ENCODE measurements at regions not wholly inside any gene's neighbourhood (a gene's known extent, or its start where the extent isn't known, plus 50 kb on each side); places are given as distances from the start of the nearest gene placed in this dataset.

GRCh38 chr4:127048376-127049044 lies 584.2 kb upstream of the INTU start:
- TF ChIP-seq Cebpa-rat (IDR thresholded peaks at IDR 0.05), result no peak
- Histone ChIP-seq H3K4me3 (no peak overlapping the region), H4K20me1 (no peaks in the 10 kb centered on the region), H3K27me3 (no peaks in the 10 kb centered on the region), H3K27ac (no peak overlapping the region), H3K36me3 (no peaks in the 10 kb centered on the region), H3K4me1 (no peaks in the 10 kb centered on the region), H3K4me2 (no peak overlapping the region), H3K9ac (no peak overlapping the region), H3K9me3 (no peaks in the 10 kb centered on the region)

DNA sequence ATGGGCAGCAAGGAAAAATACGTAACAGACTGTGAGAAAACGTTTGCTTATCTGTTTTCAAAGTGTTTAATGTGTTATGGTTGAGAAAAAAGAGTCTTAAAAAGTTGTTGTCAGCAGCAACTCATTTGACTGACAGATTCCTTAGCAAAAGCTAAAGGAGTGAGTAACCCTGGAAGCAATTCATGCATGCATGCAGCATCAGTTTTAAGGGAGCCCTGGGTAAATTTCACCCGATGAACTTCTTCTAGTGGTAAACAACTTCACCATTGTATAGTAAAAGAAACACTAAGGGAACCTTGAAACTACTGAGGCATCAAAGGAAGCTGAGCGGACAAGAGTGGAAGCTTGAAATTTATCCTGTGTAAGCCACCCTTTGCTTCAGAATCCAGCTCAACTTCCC lies 583.2 kb upstream of the INTU start:
- Histone ChIP-seq H3K27ac (no peak overlapping the region), H3K9me3 (no peaks in the 10 kb centered on the region), H4K20me1 (no peaks in the 10 kb centered on the region), H3K27me3 (no peaks in the 10 kb centered on the region), H3K4me3 (no peak overlapping the region), H3K36me3 (no peaks in the 10 kb centered on the region), H3K4me2 (no peak overlapping the region), H3K9ac (no peak overlapping the region), H3K4me1 (no peaks in the 10 kb centered on the region)
- no peak for TF ChIP-seq Cebpa-rat (IDR thresholded peaks at IDR 0.05)

DNA sequence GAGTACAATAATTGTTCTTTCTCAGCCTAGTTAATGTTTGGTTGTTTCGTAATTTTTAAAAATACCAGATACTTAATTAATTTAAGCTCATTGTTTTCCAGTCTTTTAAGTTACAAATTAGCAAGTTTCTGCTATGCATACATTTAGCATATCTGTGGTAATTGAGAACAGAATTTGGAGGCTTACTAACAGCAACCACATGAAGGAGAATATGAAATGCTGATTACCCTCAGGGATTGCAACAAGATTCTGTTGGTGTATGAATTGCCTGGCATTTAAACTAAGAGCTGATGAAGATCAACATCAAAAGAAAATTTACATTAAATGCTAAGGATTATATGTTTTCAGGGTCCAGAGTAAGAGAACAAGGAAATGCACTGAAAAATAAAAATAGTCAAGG lies 580.0 kb upstream of the INTU start:
- H3K36me3 ChIP-seq, result no peaks in the 10 kb centered on the region
- no peak for TF ChIP-seq Cebpa-rat (IDR thresholded peaks at IDR 0.05)
- no peaks in the 10 kb centered on the region for H4K20me1 ChIP-seq

DNA sequence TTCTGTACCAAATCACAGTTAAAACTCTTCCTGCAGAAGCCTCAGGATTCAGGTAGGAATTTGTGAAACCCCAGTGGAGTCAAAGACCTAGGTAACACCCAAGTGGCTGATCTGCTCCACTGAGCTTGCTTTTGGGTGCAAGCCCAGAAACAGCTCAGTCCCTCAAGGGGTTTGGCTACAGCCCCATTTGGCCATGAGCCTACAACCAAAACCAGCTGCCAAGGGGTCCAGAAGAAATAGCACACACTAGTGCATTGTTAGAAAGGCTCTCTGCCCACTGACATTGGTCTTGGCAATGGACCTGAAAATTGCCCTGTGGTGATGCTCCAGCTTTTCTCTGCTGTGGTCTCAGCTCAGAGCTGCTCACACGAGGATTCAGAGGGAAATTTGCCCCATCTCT lies 577.4 kb upstream of the INTU start:
- Histone ChIP-seq H3K36me3 (no peaks in the 10 kb centered on the region), H3K27me3 (no peaks in the 10 kb centered on the region), H4K20me1 (no peaks in the 10 kb centered on the region), H3K4me3 (no peak overlapping the region), H3K9ac (no peak overlapping the region), H3K9me3 (peaks cover 6% of the 10 kb centered on the region; the same call in 1 of the 2 replicates), H3K4me1 (no peaks in the 10 kb centered on the region), H3K4me2 (no peak overlapping the region), H3K27ac (no peak overlapping the region)
- TF ChIP-seq Cebpa-rat (IDR thresholded peaks at IDR 0.05), result no peak

More for the DNA sequence above, 580.0 kb upstream of the INTU start:
- Histone ChIP-seq H3K4me2 (no peak overlapping the region), H3K27ac (no peak overlapping the region), H3K4me3 (no peak overlapping the region), H3K9ac (no peak overlapping the region), H3K9me3 (peaks cover 6% of the 10 kb centered on the region; the same call in 1 of the 2 replicates), H3K4me1 (no peaks in the 10 kb centered on the region), H3K27me3 (no peaks in the 10 kb centered on the region)

- H3K4me3 ChIP-seq, result no peak overlapping the region
- H3K36me3 ChIP-seq, result no peaks in the 10 kb centered on the region
- H4K20me1 ChIP-seq, result no peaks in the 10 kb centered on the region
- H3K9ac ChIP-seq, result no peak overlapping the region
- H3K27me3 ChIP-seq, result no peaks in the 10 kb centered on the region
- H3K9me3 ChIP-seq, result no peaks in the 10 kb centered on the region
- no peak overlapping the region for H3K27ac ChIP-seq
- no peak overlapping the region for H3K4me2 ChIP-seq
- no peak for TF ChIP-seq Cebpa-rat (IDR thresholded peaks at IDR 0.05)
- H3K4me1 ChIP-seq, result no peaks in the 10 kb centered on the region
Observed at GRCh38 chr4:127069675-127070074, 563.1 kb upstream of the INTU start.

- Histone ChIP-seq H3K4me3 (no peak overlapping the region), H3K27ac (no peak overlapping the region), H4K20me1 (no peaks in the 10 kb centered on the region), H3K9me3 (no peaks in the 10 kb centered on the region), H3K9ac (no peak overlapping the region), H3K27me3 (no peaks in the 10 kb centered on the region), H3K4me1 (no peaks in the 10 kb centered on the region), H3K36me3 (no peaks in the 10 kb centered on the region), H3K4me2 (no peak overlapping the region)
- TF ChIP-seq Cebpa-rat (IDR thresholded peaks at IDR 0.05), result no peak
Observed at GRCh38 chr4:127071443-127071842, 561.3 kb upstream of the INTU start.

- Histone ChIP-seq H3K4me3 (no peak overlapping the region), H3K4me1 (no peaks in the 10 kb centered on the region), H3K9me3 (no peaks in the 10 kb centered on the region), H3K9ac (no peak overlapping the region), H3K4me2 (no peak overlapping the region), H3K27ac (no peak overlapping the region), H3K36me3 (no peaks in the 10 kb centered on the region), H4K20me1 (no peaks in the 10 kb centered on the region), H3K27me3 (no peaks in the 10 kb centered on the region)
- no peak for TF ChIP-seq Cebpa-rat (IDR thresholded peaks at IDR 0.05)
Observed at GRCh38 chr4:127080141-127080540, 552.6 kb upstream of the INTU start.

GRCh38 chr4:127081041-127081440 lies 551.7 kb upstream of the INTU start:
- H3K27ac ChIP-seq, result no peak overlapping the region

DNA sequence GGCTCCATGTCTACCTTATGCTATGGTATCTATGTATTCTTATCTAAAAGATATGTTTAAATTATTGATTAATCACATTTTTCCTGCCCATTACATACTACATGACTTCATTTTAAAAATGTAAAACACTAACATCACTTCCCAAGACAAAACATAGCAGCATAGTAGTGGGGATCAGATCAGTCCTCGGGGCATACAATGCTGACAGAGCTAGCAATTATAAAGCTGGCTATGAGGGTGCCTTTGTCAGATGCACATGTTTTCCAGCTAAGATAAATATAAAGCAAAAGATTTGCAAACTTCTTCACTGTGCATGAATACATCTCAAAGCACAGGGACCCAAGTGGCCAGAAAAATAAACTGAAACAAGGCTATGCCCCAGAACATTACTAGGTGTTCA lies 549.8 kb upstream of the INTU start:
- Histone ChIP-seq H3K4me1 (no peaks in the 10 kb centered on the region), H3K27ac (no peak overlapping the region), H3K4me2 (no peak overlapping the region), H4K20me1 (no peaks in the 10 kb centered on the region), H3K36me3 (no peaks in the 10 kb centered on the region), H3K4me3 (no peak overlapping the region), H3K27me3 (no peaks in the 10 kb centered on the region), H3K9ac (no peak overlapping the region), H3K9me3 (peaks cover 14% of the 10 kb centered on the region)
- no peak for TF ChIP-seq Cebpa-rat (IDR thresholded peaks at IDR 0.05)

More at GRCh38 chr4:127081041-127081440, 551.7 kb upstream of the INTU start:
- H4K20me1 ChIP-seq, result no peaks in the 10 kb centered on the region
- no peak overlapping the region for H3K4me2 ChIP-seq
- H3K4me3 ChIP-seq, result no peak overlapping the region
- no peaks in the 10 kb centered on the region for H3K4me1 ChIP-seq
- peaks cover 1% of the 10 kb centered on the region for H3K9me3 ChIP-seq
- TF ChIP-seq Cebpa-rat (IDR thresholded peaks at IDR 0.05), result no peak
- no peaks in the 10 kb centered on the region for H3K27me3 ChIP-seq
- no peak overlapping the region for H3K9ac ChIP-seq
- H3K36me3 ChIP-seq, result no peaks in the 10 kb centered on the region

DNA sequence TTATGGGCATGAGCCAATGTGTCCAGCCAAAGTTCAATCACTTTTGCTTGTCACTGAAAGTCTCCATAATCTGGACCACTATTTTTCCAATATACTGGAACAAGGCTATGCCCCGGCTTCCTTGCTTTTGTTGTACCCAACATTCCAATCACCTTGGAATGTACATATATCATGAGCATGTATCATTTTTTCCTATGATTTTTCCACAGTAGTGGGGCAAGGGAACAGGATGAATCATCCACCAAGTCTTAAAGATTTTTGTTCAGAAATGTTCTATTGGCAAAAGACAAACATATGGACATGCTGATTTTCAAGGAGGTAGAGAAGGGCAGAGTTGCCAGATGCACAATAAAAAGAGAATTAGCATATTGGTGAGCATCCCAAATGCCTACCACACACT lies 548.1 kb upstream of the INTU start:
- Histone ChIP-seq H3K27ac (no peak overlapping the region), H3K4me2 (no peak overlapping the region), H3K27me3 (no peaks in the 10 kb centered on the region), H3K4me3 (no peak overlapping the region), H3K4me1 (no peaks in the 10 kb centered on the region), H3K9ac (no peak overlapping the region), H3K9me3 (peaks cover 14% of the 10 kb centered on the region), H4K20me1 (no peaks in the 10 kb centered on the region), H3K36me3 (no peaks in the 10 kb centered on the region)
- no peak for TF ChIP-seq Cebpa-rat (IDR thresholded peaks at IDR 0.05)

DNA sequence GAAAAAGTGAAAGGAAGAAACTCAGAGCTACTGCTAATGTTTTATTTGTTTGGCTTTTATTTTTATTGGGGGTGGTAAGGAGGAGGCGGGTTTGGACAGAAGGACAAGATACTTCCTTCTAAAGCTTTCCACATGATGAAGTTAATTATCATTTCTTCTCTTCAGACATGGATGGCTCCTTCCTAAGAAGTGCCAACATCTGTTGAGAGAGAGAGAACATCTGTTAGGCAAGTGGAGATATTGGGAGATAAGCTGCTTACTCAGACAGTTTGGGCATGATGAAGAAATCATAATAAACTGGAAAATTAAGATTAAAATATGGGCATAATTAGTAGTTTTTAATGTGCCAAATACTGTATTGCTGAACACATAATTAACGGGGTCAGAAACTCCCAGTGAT lies 535.7 kb upstream of the INTU start:
- Histone ChIP-seq H3K9ac (no peak overlapping the region), H3K4me1 (no peaks in the 10 kb centered on the region), H4K20me1 (no peaks in the 10 kb centered on the region), H3K36me3 (no peaks in the 10 kb centered on the region), H3K4me2 (no peak overlapping the region), H3K9me3 (no peaks in the 10 kb centered on the region), H3K27me3 (no peaks in the 10 kb centered on the region), H3K4me3 (no peak overlapping the region), H3K27ac (no peak overlapping the region)
- TF ChIP-seq Cebpa-rat (IDR thresholded peaks at IDR 0.05), result no peak

Data from BLaER1 (cell line).